Fibroblast of mammary gland (primary cell): ENCODE measurements at regions not wholly inside any gene's neighbourhood (a gene's known extent, or its start where the extent isn't known, plus 50 kb on each side); places are given as distances from the start of the nearest gene placed in this dataset.

Source experiments
- DNase-seq: peaks from one replicate; pipeline ENCODE4 v3.0.0-alpha.2; 2010; ENCODE audit warnings: low read depth
- H3K4me3 ChIP-seq: 2 replicates; pipeline ENCODE4 v1.5.1; 2011; ENCODE audit warnings: low read depth, mild to moderate bottlenecking, low read length, moderate library complexity; ENCODE audit not compliant: control insufficient read depth
- TF ChIP-seq, protein P1 (sequence below): conservative IDR thresholded peaks from 2 replicates; pipeline ENCODE4 v1.5.1; 2011; ENCODE audit warnings: low read depth, low read length, inconsistent platforms; ENCODE audit not compliant: control insufficient read depth, insufficient read depth

DNA sequence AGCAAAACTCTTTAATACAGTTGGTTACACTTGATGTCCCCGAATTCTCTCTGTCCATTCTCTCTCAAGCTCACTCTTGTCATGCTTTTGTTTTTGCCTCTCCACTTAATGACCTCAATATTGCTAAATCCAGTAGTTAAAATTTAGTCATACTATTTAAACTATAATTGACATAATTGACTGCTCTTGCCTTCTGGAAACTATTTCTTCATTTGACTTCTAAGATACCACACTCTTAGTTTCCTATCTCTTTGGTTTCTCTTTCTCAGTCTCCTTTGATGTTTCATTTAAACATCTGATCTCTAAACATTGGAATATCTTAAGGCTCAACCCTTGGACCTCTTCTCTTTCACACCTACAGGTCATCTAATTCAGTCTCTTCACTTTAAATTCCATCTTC is 211.3 kb downstream of the COG6 start:
- no peak for DNase-seq
- H3K4me3 ChIP-seq, result no peak overlapping the region
- TF ChIP-seq, protein P1, sequence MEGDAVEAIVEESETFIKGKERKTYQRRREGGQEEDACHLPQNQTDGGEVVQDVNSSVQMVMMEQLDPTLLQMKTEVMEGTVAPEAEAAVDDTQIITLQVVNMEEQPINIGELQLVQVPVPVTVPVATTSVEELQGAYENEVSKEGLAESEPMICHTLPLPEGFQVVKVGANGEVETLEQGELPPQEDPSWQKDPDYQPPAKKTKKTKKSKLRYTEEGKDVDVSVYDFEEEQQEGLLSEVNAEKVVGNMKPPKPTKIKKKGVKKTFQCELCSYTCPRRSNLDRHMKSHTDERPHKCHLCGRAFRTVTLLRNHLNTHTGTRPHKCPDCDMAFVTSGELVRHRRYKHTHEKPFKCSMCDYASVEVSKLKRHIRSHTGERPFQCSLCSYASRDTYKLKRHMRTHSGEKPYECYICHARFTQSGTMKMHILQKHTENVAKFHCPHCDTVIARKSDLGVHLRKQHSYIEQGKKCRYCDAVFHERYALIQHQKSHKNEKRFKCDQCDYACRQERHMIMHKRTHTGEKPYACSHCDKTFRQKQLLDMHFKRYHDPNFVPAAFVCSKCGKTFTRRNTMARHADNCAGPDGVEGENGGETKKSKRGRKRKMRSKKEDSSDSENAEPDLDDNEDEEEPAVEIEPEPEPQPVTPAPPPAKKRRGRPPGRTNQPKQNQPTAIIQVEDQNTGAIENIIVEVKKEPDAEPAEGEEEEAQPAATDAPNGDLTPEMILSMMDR, result no peak

DNA sequence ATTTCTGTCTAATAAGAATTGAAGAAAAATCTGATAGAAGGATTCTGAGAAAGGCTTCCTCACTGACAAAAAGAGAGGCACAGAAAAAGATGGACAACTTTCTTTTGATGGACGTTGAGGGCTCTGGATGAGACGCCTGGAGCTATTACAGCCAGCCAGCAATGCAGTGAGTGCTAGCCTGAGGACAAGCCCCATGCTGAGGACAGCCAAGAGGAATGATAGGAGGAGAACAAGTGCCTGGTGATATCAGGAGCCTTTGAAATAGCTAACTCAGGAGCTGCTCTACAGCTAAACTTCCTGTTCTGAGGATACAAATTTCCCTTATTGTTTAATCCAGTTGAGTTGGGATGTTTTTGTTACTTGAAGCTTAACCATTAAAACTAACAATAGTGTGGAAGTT is 212.3 kb downstream of the COG6 start:
- TF ChIP-seq, protein P1, result no peak
- no peak overlapping the region for H3K4me3 ChIP-seq

DNA sequence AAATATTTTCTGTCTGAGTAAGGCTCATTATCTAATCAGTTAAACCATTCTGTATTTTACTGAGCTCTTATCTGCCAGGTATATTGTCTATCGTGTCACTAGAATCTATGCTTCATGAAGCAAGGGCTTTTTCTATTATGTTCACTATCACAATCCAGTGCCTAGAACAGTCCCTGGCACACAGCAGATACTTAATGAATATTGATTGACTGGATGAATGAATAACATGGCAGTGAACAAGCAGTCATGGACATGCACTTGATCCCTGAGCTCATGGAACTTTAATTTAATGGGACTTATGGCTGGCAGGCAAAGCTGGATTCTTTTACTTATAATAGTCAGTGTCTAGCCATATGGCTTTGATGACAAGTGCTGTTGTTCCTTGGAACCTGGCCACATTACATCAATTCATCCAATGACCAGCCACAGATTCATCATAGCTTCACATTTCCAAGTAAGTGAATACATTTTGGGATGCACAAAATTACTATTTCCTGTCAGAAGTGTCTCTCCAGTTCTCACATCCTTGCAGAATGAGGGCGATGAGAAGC is 214.8 kb downstream of the COG6 start:
- peak; percentile 46 for DNase-seq

More for the DNA sequence above, 212.3 kb downstream of the COG6 start:
- DNase-seq, result no peak

DNA sequence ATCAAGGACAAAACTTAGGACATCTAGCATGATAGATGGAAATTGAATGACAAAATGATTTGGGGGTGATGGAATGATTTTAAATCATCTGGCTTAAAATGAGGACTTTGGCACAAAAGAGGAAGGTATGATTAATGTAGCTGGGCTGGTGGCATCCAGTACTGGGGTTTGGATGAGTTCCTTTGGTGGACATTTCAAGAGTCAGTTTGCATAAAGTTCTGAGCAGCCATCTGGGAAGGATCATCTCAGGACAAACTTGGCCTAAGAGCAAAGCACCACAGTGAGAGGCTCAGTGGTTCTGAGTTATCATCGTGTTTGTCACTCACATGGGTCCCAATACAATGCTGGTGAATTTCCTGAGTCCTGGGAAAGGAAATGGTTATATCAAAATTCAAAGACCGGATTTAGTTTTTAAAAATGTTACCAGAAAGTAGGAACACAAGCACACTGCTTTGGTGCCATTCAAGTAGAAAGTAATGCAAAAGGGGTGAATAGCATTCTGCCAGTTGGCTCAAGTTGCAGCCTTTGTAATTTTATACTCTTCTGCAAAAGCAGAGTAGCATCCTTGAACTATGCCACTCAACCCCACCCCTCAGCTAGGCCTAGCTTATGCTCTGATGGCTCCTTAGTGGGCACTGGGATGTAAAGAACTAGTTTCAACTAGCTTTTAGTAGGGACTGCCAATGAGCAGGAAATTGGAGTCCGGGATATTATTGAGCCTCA is 219.0 kb downstream of the COG6 start:
- no peak overlapping the region for H3K4me3 ChIP-seq
- TF ChIP-seq, protein P1, result no peak
- DNase-seq, result peak; percentile 28

More for the DNA sequence above, 214.8 kb downstream of the COG6 start:
- TF ChIP-seq, protein P1, result no peak
- H3K4me3 ChIP-seq, result no peak overlapping the region

DNA sequence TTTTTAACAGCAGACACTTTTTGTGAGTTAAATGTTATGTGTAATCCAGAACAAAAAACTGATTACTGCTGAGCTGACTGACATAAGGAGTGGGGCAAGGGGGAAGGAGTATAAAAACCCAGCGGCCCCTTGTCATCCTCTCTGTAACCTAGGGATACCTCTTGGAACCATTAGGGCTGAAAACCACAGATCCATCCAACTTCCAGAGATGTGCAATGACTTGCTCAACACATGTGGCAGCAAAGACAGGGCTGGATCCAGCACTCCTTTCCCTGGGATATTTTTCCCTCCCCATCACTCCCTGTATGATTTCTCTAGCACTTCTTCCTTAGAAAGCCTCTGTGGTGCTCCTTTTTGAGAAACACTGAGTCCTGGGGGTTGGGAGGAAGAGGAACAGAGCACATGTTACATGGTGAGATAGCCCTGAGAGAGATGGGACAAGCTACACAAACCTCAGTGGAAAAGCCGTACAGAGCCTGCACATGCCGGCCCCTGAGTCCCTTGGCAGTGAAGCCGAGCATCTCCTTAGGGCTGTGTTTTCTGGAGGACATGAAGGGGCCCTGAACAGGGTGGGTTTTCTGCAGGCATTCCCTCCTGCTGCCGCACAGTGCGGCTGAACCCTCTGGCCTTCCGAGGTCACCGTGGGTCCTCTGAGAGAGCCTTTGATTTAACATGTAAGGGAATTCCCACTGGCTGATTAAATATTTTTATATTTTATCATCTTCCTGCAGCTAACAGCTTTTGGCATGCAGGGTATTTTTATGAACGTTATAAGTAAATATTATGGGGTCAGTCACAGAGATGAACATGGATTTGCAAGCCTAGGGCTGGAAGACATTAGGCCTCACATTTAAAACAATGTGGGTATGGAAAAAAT is 219.9 kb downstream of the COG6 start:
- TF ChIP-seq, protein P1, result no peak
- H3K4me3 ChIP-seq, result no peak overlapping the region
- peak; percentile 43 for DNase-seq

DNA sequence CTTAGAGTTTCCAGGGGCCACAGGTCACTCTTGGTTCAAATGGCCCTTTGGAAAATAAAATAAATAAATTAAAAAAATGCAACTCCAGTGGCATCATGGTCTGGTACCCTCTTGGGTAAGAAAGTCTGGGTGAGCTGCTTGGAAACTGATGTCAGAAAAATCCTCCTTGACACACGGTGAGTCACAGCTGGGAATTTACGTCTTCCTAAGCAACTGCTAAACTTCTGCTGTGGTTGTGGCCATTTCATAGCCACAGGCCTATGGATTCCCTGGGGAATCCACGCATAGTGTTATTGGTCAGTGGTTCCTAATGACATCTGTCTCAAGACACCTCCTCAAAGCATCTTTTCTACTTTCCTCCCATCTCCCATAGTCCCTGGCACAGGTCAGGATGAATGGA is 220.8 kb downstream of the COG6 start:
- TF ChIP-seq, protein P1, result no peak
- no peak overlapping the region for H3K4me3 ChIP-seq
- DNase-seq, result peak; percentile 98
